ENCODE measurements at regions not wholly inside any gene's neighbourhood (a gene's known extent, or its start where the extent isn't known, plus 50 kb on each side); places are given as distances from the start of the nearest gene placed in this dataset.
"Not testable (repeated sequence)": the region's sequence is repeated elsewhere in the genome, so short reads cannot be mapped to it uniquely, and the experiment has no call there.

DNA sequence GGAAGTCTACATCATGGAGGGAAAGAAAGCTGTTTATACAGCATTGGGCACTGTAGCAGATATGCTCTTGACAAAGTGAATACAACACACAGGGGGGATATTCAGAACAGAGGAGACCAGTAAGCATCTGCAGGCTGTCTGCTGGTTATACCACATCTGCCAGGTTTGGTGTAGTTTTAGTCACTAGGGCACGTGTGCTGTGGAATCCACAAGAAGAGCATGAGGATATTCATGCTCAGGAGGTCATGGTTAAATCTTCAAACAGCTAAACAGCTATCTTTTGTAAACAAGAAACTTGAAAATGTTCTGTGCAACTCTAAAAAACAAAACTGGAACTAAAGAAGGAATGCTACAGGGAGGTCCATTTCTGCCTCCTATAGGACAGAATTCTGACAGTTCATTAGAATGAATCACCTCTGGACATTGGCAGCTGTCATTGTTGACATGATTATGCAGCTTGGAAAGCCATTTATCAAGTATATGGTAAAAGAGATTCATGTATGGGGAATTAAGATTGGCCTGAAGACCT lies 175.8 kb downstream of the RCHY1 start:
- CTCF ChIA-PET: interaction anchor here (0.7 kb wide), 1 partner anchor 100 kb away, joined by 4 read pairs; no protein-coding TSS in a partner anchor
- no TSS peak for BruUV-seq (replicated peaks)
- no peak overlapping the region for H3K27ac Mint-ChIP-seq (ENCODE audit: low read depth, unreplicated experiment)
- no peaks in the 10 kb centered on the region for H3K27me3 Mint-ChIP-seq (ENCODE audit: insufficient read depth, unreplicated experiment)
- H3K36me3 Mint-ChIP-seq (ENCODE audit: insufficient read depth, unreplicated experiment): no peaks in the 10 kb centered on the region
- no peaks in the 10 kb centered on the region for H3K4me1 Mint-ChIP-seq (ENCODE audit: insufficient read depth, unreplicated experiment)
- no peak for TF ChIP-seq CTCF (IDR thresholded peaks at IDR 0.05; ENCODE audit: unreplicated experiment)
- peak; percentile 6 for DNase-seq (ENCODE audit: unreplicated experiment)
- H3K4me3 Mint-ChIP-seq (ENCODE audit: unreplicated experiment): no peak overlapping the region
- intact Hi-C loops (cut with micrococcal nuclease): no loop called here
- POLR2A ChIA-PET: interaction anchor here (1.2 kb wide), 1 partner anchor 9 kb away, joined by 3 read pairs; no protein-coding TSS in a partner anchor
- peaks cover 12% of the 10 kb centered on the region for H3K9me3 Mint-ChIP-seq (ENCODE audit: unreplicated experiment)

DNA sequence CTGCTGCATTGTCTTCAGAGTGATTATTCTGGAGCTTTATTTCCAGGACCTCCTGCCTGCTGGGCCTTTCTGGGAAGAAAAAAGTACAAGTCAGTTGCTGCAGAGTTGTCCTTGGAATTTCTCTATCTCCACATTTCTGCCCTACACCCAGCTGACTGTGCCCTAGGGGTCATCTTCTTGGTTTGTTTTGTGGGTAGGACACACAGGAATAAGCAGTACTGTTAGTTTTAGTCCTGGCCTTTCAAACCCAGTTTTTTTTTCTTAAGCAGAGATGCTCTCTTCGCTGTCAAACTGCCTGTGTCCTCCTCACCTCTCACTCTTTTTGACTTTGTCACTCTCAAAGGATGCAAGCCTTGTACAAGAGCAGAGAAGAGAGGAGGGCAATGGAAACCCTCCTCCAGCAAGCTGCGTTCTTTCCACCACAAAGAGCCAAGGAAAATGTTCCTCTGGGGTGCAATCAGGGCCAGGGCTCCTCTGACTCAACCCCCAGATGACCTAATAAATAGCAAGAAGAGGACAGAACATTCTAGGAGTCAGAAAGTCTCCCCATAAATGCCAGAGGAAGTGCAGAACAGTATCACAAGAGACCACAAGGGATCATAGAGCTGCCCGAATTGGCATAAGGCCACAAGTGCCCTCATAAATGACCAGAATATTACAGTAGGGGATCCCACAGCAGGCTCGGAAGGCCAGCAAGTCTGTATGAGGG lies 186.2 kb downstream of the RCHY1 start:
- intact Hi-C loops (cut with micrococcal nuclease): no loop called here

GRCh38 chr4:75325318-75325979 lies 188.8 kb downstream of the RCHY1 start:
- CTCF ChIA-PET: no interaction called here
- intact Hi-C loops (cut with micrococcal nuclease): no loop called here
- TF ChIP-seq CTCF (IDR thresholded peaks at IDR 0.05; ENCODE audit: unreplicated experiment): no peak
- POLR2A ChIA-PET: no interaction called here
- BruUV-seq (replicated peaks): no TSS peak
- DNase-seq (ENCODE audit: unreplicated experiment): no peak
- no peaks in the 10 kb centered on the region for H3K36me3 Mint-ChIP-seq (ENCODE audit: insufficient read depth, unreplicated experiment)
- H3K4me3 Mint-ChIP-seq (ENCODE audit: unreplicated experiment): no peak overlapping the region
- peaks cover 36% of the 10 kb centered on the region for H3K27me3 Mint-ChIP-seq (ENCODE audit: insufficient read depth, unreplicated experiment)
- H3K4me1 Mint-ChIP-seq (ENCODE audit: insufficient read depth, unreplicated experiment): peaks cover 6% of the 10 kb centered on the region
- H3K27ac Mint-ChIP-seq (ENCODE audit: low read depth, unreplicated experiment): no peak overlapping the region
- no peaks in the 10 kb centered on the region for H3K9me3 Mint-ChIP-seq (ENCODE audit: unreplicated experiment)

More for the DNA sequence above, 186.2 kb downstream of the RCHY1 start:
- ChIA-PET POLR2A (no interaction called here), CTCF (interaction anchor here (0.8 kb wide), 1 partner anchor 589 kb away, joined by 3 read pairs; no protein-coding TSS in a partner anchor)
- Mint-ChIP-seq H3K9me3 (ENCODE audit: unreplicated experiment) (no peaks in the 10 kb centered on the region), H3K36me3 (ENCODE audit: insufficient read depth, unreplicated experiment) (no peaks in the 10 kb centered on the region), H3K4me1 (ENCODE audit: insufficient read depth, unreplicated experiment) (peaks cover 6% of the 10 kb centered on the region), H3K27me3 (ENCODE audit: insufficient read depth, unreplicated experiment) (peaks cover 19% of the 10 kb centered on the region), H3K27ac (ENCODE audit: low read depth, unreplicated experiment) (no peak overlapping the region), H3K4me3 (ENCODE audit: unreplicated experiment) (no peak overlapping the region)
- peak; percentile 1 for DNase-seq (ENCODE audit: unreplicated experiment)
- BruUV-seq (replicated peaks): no TSS peak
- no peak for TF ChIP-seq CTCF (IDR thresholded peaks at IDR 0.05; ENCODE audit: unreplicated experiment)

DNA sequence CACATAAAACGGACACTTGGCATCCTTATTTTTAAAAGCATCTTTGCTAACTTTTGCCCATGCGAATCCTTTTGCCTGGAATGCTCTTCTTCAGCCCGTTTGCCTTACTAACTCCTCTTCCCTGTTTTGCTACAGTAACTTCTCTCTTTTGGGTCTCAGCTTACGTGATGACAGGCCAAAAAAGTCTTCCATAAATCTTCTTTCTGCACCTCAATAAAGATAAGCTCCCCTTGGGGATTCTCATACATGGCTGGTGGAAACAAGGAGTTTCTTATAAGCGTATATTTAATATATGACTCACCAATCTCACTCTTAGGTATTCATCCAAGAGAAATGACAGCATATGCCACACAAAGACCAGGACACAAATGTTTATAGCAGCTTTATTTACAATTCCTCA lies 192.7 kb downstream of the RCHY1 start:
- TF ChIP-seq CTCF (IDR thresholded peaks at IDR 0.05; ENCODE audit: unreplicated experiment): no peak
- DNase-seq (ENCODE audit: unreplicated experiment): no peak
- H3K4me1 Mint-ChIP-seq (ENCODE audit: insufficient read depth, unreplicated experiment): no peaks in the 10 kb centered on the region
- no TSS peak for BruUV-seq (replicated peaks)
- no peaks in the 10 kb centered on the region for H3K9me3 Mint-ChIP-seq (ENCODE audit: unreplicated experiment)
- H3K36me3 Mint-ChIP-seq (ENCODE audit: insufficient read depth, unreplicated experiment): no peaks in the 10 kb centered on the region
- no peak overlapping the region for H3K4me3 Mint-ChIP-seq (ENCODE audit: unreplicated experiment)
- ChIA-PET CTCF (no interaction called here), POLR2A (no interaction called here)
- H3K27ac Mint-ChIP-seq (ENCODE audit: low read depth, unreplicated experiment): no peak overlapping the region
- intact Hi-C loops (cut with micrococcal nuclease): no loop called here
- H3K27me3 Mint-ChIP-seq (ENCODE audit: insufficient read depth, unreplicated experiment): peaks cover 45% of the 10 kb centered on the region

DNA sequence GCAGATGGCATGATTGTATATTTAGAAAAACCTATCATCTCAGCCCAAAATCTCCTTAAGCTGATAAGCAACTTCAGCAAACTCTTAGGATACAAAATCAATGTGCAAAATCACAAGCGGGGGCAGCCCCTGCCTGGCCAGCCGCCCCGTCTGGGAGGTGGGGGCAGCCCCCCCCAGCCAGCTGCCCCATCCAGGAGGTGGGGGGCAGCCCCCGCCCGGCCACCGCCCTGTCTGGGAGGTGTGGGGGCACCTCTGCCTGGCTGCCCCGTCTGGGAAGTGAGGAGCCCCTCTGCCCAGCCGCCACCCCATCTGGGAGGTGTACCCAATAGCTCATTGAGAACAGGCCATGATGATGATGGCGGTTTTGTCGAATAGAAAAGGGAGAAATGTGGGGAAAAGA lies 196.6 kb downstream of the RCHY1 start:
- intact Hi-C loops (cut with micrococcal nuclease); POLR2A ChIA-PET; H3K36me3 Mint-ChIP-seq (ENCODE audit: insufficient read depth, unreplicated experiment); H3K4me1 Mint-ChIP-seq (ENCODE audit: insufficient read depth, unreplicated experiment); H3K9me3 Mint-ChIP-seq (ENCODE audit: unreplicated experiment); CTCF ChIA-PET; H3K4me3 Mint-ChIP-seq (ENCODE audit: unreplicated experiment); DNase-seq (ENCODE audit: unreplicated experiment); H3K27ac Mint-ChIP-seq (ENCODE audit: low read depth, unreplicated experiment); BruUV-seq (replicated peaks): not testable (repeated sequence)
- H3K27me3 Mint-ChIP-seq (ENCODE audit: insufficient read depth, unreplicated experiment): peaks cover 36% of the 10 kb centered on the region
